OCI-LY1 (cell line): ENCODE measurements at regions not wholly inside any gene's neighbourhood (a gene's known extent, or its start where the extent isn't known, plus 50 kb on each side); places are given as distances from the start of the nearest gene placed in this dataset.

Experiments used
- H2AFZ ChIP-seq: fragments of 200-600 bp; sonication (generic), shearing (Covaris generic); 2 replicates; pipeline ENCODE4 v1.6.0; 2014; ENCODE audit warnings: antibody characterized with exemption, mild to moderate bottlenecking, low read length
- H3F3A ChIP-seq: fragments of 200-600 bp; sonication (generic), shearing (Covaris generic); 2 replicates; pipeline ENCODE4 v1.6.0; 2014; ENCODE audit warnings: mild to moderate bottlenecking, antibody characterized with exemption, low read length, moderate library complexity; ENCODE audit not compliant: insufficient read depth
- H3K27ac ChIP-seq: fragments of 200-600 bp; sonication (generic); 2 replicates; pipeline ENCODE4 v1.5.1; 2014; ENCODE audit warnings: low read length, mixed run types, mild to moderate bottlenecking, low read depth; ENCODE audit not compliant: poor library complexity, severe bottlenecking
- H3K27me3 ChIP-seq: fragments of 200-600 bp; sonication (generic); 2 replicates; pipeline ENCODE4 v1.6.0; 2014; ENCODE audit warnings: antibody characterized with exemption, mild to moderate bottlenecking, low read length, moderate library complexity; ENCODE audit not compliant: insufficient read depth
- H3K36me3 ChIP-seq: fragments of 200-600 bp; sonication (generic); 2 replicates; pipeline ENCODE4 v1.6.1; 2014; ENCODE audit warnings: mild to moderate bottlenecking, antibody characterized with exemption, low read length, moderate library complexity, mixed read lengths; ENCODE audit not compliant: insufficient read depth
- H3K4me1 ChIP-seq: fragments of 200-600 bp; sonication (generic); 2 replicates; pipeline ENCODE4 v1.5.1; 2014; ENCODE audit warnings: mild to moderate bottlenecking, low read length, moderate library complexity; ENCODE audit not compliant: insufficient read depth, severe bottlenecking
- H3K4me2 ChIP-seq: fragments of 200-600 bp; sonication (generic), shearing (Covaris generic); 2 replicates; pipeline ENCODE4 v1.6.1; 2014; ENCODE audit warnings: low read length
- H3K4me3 ChIP-seq: fragments of 200-600 bp; sonication (generic); 2 replicates; pipeline ENCODE4 v1.5.1; 2014; ENCODE audit warnings: low read length, low read depth, mild to moderate bottlenecking, mixed read lengths; ENCODE audit not compliant: poor library complexity, severe bottlenecking
- H3K79me2 ChIP-seq: fragments of 200-600 bp; shearing (Covaris generic); 2 replicates; pipeline ENCODE4 v1.6.1; 2016; ENCODE audit warnings: mixed run types, low read length, mixed read lengths; ENCODE audit not compliant: insufficient read depth
- H3K9ac ChIP-seq: fragments of 200-600 bp; sonication (generic), shearing (Covaris generic); 2 replicates; pipeline ENCODE4 v1.6.1; 2014; ENCODE audit warnings: mild to moderate bottlenecking, low read length, mixed read lengths
- H3K9me2 ChIP-seq: fragments of 200-600 bp; sonication (generic), shearing (Covaris generic); 2 replicates; pipeline ENCODE4 v1.6.1; 2014; ENCODE audit warnings: low read depth, mild to moderate bottlenecking, low read length, mixed read lengths
- H3K9me3 ChIP-seq: fragments of 200-600 bp; shearing (Covaris generic); 2 replicates; pipeline ENCODE4 v1.6.1; 2014; ENCODE audit warnings: low read length, mixed read lengths
- H4K20me1 ChIP-seq: fragments of 200-600 bp; sonication (generic), shearing (Covaris generic); 2 replicates; pipeline ENCODE4 v1.6.0; 2016; ENCODE audit warnings: mild to moderate bottlenecking, low read length; ENCODE audit not compliant: insufficient read depth
- CTCF ChIP-seq: fragments of 200-600 bp; sonication (generic), shearing (Covaris generic); IDR thresholded peaks from 2 replicates; pipeline ENCODE4 v1.5.1; 2017; ENCODE audit warnings: mild to moderate bottlenecking, antibody characterized with exemption, low read length, moderate library complexity, mixed read lengths
- EZH2 ChIP-seq: fragments of 200-600 bp; sonication (generic), shearing (Covaris generic); IDR thresholded peaks from 2 replicates; pipeline ENCODE4 v1.8.0; 2017; ENCODE audit warnings: borderline replicate concordance, mixed run types, mild to moderate bottlenecking, antibody characterized with exemption, low read length, moderate library complexity, mixed read lengths

GRCh38 chr1:229883504-229884200 is 183.4 kb upstream of the GALNT2 start:
- Histone ChIP-seq H3K4me3 (no peak overlapping the region), H3K27ac (no peak overlapping the region), H2AFZ (no peak overlapping the region), H3F3A (no peaks in the 10 kb centered on the region), H3K79me2 (no peaks in the 10 kb centered on the region), H3K36me3 (no peaks in the 10 kb centered on the region), H3K4me2 (no peak overlapping the region), H3K9ac (no peak overlapping the region), H4K20me1 (no peaks in the 10 kb centered on the region), H3K4me1 (no peaks in the 10 kb centered on the region), H3K9me2 (no peaks in the 10 kb centered on the region), H3K9me3 (no peaks in the 10 kb centered on the region), H3K27me3 (peaks cover 9% of the 10 kb centered on the region; the same call in 1 of the 2 replicates)
- no peak for TF ChIP-seq CTCF
- TF ChIP-seq EZH2: no peak

- H3K9ac ChIP-seq: no peak overlapping the region
- H3F3A ChIP-seq: no peaks in the 10 kb centered on the region
- H3K4me3 ChIP-seq: no peak overlapping the region
- H2AFZ ChIP-seq: no peak overlapping the region
- H4K20me1 ChIP-seq: no peaks in the 10 kb centered on the region
- no peaks in the 10 kb centered on the region for H3K9me2 ChIP-seq
- no peak for TF ChIP-seq EZH2
- TF ChIP-seq CTCF: no peak
- H3K27me3 ChIP-seq: peaks cover 9% of the 10 kb centered on the region; the same call in 1 of the 2 replicates
- no peaks in the 10 kb centered on the region for H3K36me3 ChIP-seq
- H3K4me1 ChIP-seq: no peaks in the 10 kb centered on the region
- no peak overlapping the region for H3K27ac ChIP-seq
- no peak overlapping the region for H3K4me2 ChIP-seq
- H3K79me2 ChIP-seq: no peaks in the 10 kb centered on the region
- H3K9me3 ChIP-seq: no peaks in the 10 kb centered on the region
Observed at GRCh38 chr1:229884765-229885164, 182.3 kb upstream of the GALNT2 start.

GRCh38 chr1:229885568-229886495 is 181.2 kb upstream of the GALNT2 start:
- H3K36me3 ChIP-seq: no peaks in the 10 kb centered on the region
- H3K27ac ChIP-seq: no peak overlapping the region
- H3K9me2 ChIP-seq: no peaks in the 10 kb centered on the region
- no peaks in the 10 kb centered on the region for H3K9me3 ChIP-seq
- no peak overlapping the region for H2AFZ ChIP-seq
- H3K9ac ChIP-seq: no peak overlapping the region
- no peaks in the 10 kb centered on the region for H4K20me1 ChIP-seq
- peaks cover 9% of the 10 kb centered on the region; the same call in 1 of the 2 replicates for H3K27me3 ChIP-seq
- no peak overlapping the region for H3K4me3 ChIP-seq
- no peak for TF ChIP-seq CTCF
- no peak for TF ChIP-seq EZH2
- H3K4me2 ChIP-seq: no peak overlapping the region
- H3K79me2 ChIP-seq: no peaks in the 10 kb centered on the region
- no peaks in the 10 kb centered on the region for H3K4me1 ChIP-seq
- H3F3A ChIP-seq: no peaks in the 10 kb centered on the region
